ENCODE measurements at regions not wholly inside any gene's neighbourhood (a gene's known extent, or its start where the extent isn't known, plus 50 kb on each side); places are given as distances from the start of the nearest gene placed in this dataset.
"Not testable (repeated sequence)": the region's sequence is repeated elsewhere in the genome, so short reads cannot be mapped to it uniquely, and the experiment has no call there.

GRCh38 chr5:113652161-113652560, 138.7 kb downstream of the YTHDC2 start:
- no peak for DNase-seq

DNA sequence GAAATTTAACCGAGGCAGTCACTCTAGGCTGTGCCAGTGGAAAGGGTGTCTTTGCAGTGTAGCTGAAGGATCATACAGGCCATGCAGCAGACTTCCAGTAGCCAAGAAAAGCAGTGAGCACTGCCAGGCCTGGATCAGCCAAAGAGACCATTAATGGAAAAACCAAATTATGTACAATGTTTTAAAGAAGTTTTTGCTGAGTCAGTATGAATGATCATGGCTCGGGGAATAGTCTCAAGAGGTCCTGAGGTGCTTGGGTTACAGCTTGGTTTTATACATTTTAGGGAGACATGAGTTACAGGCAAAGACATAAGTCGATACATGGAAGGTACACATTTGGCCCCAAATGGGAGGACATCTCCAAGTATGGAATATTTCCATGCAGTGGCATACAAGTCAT, 141.3 kb downstream of the YTHDC2 start:
- DNase-seq: no peak

GRCh38 chr5:113660206-113660605, 146.7 kb downstream of the YTHDC2 start:
- DNase-seq: no peak

DNA sequence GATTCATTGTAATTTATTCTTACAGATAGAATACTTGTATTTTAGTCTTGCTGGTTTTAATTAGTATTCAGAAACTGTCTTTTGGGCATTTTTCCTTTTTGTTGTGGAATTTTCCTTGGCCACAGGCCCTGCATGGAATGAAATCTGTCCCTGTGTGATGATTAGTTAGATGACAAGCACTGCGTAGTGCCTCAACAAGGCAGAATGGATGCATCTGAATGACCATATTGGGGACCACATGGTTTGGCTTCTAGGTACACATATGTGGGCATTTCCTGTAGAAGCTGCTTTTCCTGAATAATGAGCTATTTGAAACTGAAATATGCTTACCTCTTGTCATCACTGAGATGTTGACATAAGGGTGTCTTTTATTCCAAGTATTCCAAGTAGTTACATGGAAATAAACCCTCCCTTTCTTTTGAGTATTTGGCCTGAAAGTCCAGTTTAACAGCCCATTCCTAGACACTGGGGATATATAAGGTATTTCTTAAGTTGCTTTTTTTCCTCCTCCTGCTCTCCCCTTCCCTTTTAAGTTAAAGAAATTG, 147.3 kb downstream of the YTHDC2 start:
- no peak for DNase-seq

DNA sequence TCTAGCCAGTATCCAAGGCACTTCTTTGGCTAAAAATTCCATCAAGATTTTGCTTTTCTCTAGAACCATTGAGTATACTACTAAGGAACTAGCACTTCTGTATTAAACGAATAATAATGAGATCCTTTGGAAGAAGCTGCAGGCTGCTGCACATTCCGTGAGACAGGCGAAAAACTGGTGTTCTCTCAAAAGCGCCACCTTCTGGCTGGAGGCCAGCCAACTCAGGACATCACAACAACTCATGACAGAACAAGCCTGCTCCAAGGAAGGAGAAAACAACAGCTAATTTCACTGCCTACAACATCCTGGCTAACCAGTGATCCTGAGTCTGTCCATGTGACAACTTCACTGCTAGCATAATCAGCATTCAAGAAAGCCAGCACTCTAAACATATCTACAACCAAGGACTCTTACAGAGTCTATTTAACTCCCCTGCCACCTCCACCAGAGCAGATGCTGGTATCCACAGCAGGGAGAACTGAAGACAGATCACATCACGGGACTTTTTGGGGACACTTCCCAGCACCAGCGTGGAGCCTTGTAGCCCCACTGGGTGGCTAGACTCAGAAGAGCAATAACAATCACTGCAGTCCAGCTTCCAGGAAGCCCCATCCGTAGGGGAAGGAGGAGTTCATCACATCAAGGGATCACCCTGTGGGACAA, 150.5 kb downstream of the YTHDC2 start:
- DNase-seq: no peak

GRCh38 chr5:113673041-113673440, 159.5 kb downstream of the YTHDC2 start:
- DNase-seq: no peak

GRCh38 chr5:113675166-113675565, 161.7 kb downstream of the YTHDC2 start:
- no peak for DNase-seq

- DNase-seq: no peak
Measured at GRCh38 chr5:113678202-113678601, 164.7 kb downstream of the YTHDC2 start.

GRCh38 chr5:113678924-113679575, 165.6 kb downstream of the YTHDC2 start:
- no peak for DNase-seq

DNA sequence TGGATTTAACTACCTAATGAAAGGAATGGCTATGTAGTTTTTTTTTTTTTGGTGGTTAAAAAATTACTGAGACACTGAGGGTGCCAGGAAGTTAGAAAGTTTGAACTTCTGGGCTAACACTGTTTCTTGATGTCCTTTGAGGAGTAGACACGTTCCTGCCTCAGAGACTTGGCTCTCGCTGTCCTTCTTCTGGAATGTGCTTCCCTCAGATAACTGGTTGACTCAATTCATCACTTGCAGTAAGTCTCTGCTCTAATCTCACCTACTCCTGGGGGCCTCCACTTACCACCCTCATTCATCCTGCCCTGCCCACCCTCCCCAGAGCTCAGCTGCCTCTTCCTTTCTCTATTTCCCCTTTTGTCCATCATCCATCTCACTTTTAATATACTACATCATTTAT, 167.0 kb downstream of the YTHDC2 start:
- no peak for DNase-seq

GRCh38 chr5:113682497-113683136, 169.1 kb downstream of the YTHDC2 start:
- DNase-seq: no peak

DNA sequence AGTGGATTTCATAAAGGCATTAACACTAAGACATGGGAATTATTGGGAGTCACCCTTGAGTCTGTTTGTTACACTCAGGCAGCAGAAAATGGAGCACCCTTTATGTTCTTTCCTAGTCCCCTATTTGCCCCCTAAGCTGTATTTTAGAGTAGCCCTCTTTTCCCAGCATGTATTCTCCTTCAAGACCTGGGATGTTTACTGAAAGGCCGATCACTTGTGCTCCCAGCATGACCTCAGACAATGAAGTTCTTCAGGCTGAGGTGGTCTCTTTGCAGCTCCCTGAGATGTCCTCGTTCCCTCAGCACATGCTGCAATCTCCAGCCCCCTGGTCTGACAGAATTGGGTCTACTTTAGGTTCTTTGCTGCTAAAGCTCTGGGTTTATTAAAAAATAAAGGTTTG, 169.7 kb downstream of the YTHDC2 start:
- DNase-seq: no peak

DNA sequence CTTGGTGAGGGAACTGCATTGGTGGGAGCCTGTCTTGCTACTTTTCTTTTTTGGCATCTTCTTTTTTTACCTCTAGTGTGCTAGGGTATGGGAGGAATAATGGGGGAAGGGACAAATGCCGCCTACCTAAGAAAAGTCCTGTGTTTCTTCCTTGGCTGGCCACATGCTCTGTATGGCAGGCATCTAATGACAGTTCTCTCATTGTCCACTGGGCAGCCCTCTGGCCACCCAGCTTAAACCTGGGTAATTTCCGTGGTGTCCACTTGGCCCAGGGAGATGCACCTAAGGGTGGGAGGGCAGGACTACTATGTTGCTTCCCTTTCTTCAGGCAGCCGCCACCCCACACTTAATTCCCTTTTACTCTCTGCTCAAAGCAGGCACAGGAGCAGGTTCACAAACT, 173.1 kb downstream of the YTHDC2 start:
- DNase-seq: no peak

DNA sequence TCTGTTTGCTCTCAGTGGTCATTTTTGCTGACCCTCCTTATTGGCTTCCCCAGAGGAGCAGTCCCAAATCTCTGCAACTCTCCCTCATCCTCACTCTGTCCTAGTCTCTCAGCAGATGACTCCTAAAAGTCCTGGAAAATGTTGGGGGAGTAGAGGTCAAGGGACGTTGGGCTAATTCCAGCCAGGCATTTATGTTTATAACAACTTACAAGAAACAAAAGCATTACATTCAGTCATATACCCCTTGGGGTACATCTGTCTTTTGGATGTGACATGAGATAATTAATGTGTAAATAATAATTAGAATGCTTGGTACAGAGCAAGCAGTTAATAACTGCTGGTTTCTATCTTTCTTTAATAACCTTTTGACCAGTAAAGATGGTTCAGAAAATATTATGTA, 176.2 kb downstream of the YTHDC2 start:
- no peak for DNase-seq

DNA sequence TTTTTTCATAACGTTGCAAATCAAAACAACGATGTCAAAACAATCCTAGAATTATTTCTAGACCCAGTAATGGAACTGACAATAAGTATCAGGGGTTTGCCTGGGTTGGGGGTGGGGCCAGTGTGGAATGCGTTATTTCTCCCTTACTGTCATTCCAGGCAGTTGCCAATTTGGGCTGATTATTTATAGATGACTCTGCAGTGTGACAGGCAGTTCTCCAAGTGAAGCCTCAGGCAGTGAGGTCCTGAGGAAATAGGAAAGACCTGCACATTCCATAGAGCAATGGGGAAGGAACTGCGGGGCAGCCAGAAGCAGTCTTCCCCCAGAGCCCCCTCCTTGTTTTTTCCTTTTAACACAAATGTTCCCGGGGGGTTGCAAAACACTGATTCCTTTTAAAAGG, 179.0 kb downstream of the YTHDC2 start:
- no peak for DNase-seq

DNA sequence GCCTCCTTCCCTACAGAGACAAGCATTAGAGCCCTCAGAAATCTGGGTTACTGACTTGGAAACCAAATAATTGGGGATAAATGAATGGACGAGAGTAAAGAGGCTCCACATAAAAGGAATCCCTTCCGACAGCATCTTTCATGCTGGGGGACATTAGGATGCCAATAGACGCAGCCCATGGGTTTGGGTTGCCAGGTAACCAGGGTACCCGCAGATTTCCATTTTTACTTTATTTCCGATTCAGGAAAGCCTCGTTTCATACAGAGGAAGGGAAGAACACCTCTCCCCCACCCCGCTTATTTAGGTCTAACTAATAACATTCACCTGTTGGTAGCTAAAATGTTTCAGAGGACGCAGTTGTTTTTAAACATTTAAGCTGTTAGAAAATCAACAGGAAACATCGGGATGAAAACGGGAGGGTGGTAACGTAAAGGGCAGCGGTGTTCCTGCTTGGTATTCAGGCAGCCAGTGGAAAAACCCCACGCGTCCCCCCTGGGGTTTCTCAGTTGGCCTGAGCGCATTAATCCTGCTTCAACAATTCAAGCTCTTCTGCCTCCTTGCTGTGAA, 179.5 kb downstream of the YTHDC2 start:
- DNase-seq: no peak

DNA sequence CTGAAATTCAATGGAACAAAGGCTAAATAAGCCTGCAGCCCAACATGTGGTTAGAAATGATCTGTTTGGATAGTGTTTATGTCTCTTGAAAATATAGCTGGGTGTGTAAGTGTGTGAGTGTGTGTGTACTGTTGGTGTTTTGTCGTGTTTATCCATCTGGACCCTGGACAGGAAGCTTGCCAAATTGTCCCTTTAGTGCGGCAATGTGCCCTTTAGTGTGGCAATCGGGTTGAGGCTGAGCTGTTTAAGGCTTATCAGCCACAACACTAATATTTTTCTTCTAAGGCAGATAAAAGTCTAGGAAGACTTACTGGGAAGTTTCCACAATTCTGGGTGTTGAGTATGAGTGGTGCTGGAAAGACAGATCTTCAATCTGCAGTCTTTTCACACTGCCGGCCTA, 180.2 kb downstream of the YTHDC2 start:
- no peak for DNase-seq

DNA sequence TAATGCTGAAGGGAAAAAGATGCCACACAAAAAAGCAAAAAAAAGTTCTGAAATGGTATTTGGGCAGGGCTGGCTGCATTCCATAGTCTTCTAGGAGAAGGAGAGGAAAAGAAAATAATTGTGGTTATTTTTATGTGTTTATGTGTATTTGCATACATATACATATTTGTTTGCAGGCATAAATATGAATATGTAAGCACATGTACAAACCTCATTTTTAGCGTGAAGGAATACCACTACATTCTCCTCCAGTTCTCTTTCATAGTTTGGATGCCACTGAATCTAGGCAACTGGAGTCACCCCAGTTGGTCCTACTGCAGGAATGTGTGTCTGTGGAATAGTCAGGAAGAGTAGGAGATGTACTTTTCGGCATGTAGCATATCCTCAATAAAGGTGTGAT, 181.1 kb downstream of the YTHDC2 start:
- DNase-seq: no peak

GRCh38 chr5:113703266-113703665, 189.8 kb downstream of the YTHDC2 start:
- DNase-seq: no peak

DNA sequence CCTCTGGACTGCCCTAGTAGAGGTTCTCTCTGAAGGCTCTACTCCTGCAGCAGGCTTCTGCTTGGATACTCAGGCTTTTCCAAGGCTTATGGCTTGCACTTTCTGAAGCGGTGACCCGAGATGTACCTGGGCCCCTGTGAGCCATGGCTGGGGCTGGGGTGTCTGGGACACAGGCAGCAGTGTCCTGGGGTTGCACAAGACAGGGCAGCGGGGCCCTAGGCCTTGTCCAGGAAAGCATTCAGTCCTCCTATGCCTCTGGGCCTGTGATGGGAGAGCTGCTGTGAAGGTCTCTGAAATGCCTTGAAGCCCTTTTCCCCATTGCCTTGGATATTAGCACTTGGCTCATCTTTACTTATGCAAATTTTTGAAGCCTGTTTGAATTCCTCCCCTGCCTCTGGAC, 192.2 kb downstream of the YTHDC2 start:
- DNase-seq: no peak

DNA sequence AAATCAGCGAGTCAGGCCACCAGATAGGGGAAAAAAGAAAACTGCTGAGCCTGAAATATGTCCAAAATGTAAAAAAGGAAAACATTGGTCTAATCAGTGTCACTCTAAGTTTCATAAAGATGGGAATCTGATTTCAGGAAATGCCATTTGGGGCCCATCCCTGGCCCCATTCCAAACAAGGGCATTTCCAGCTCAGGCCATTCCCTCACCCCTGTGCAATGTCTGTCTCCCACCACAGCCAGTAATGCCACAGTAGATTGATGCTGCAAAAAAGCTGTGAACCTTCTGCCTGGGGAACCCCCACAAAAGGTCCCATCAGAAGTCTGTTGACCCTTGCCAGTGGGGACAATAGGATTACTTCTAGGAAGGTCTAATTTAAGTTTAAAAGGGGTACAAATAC, 199.6 kb downstream of the YTHDC2 start:
- DNase-seq: no peak

- DNase-seq: not testable (repeated sequence)
Measured at GRCh38 chr5:113715921-113716320, 202.4 kb downstream of the YTHDC2 start.

DNA sequence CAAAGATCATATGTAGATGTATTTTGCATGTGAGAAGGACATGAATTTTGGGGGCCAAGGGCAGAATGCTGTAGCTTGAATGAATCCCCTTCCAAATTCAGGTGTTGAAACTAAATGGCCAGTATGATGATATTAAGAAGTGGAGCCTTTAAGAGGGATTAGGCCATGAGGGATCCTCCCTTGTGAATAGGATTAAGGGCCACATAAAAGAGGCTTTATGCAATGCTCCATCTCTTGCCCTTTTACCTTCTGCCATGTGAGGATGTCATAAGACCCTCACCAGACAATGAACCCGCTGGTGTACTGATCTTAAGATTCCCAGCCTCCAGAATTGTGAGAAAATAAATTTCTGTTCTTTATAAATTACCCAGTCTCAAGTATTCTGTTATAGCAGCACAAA, 206.1 kb downstream of the YTHDC2 start:
- no peak for DNase-seq

DNA sequence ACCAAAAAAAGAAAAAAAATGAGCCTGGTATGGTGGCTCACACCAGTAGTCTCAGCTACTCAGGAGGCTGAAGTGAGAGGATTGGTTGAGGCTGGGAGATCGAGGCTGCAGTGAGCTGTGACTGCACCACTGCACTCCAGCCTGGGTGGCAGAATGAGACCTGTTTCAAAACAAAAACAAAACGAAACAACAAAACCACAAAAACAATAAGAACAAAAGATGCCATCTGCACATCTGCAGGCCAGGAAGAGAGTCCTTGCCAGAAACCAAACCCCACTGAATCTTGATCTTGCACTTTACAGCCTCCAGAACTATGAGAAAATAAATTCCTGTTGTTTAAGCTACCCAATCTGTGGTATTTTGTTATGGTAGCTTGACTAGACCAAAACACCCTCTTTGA, 207.7 kb downstream of the YTHDC2 start:
- no peak for DNase-seq

Measured in cerebellar nuclear complex (tissue), 1 donor.